HK-2 (cell line): ENCODE measurements at regions not wholly inside any gene's neighbourhood (a gene's known extent, or its start where the extent isn't known, plus 50 kb on each side); places are given as distances from the start of the nearest gene placed in this dataset.

Source experiments
- DNase-seq: peaks from one replicate; pipeline ENCODE4 v3.0.0-alpha.2; 2018; ENCODE audit not compliant: unreplicated experiment

DNA sequence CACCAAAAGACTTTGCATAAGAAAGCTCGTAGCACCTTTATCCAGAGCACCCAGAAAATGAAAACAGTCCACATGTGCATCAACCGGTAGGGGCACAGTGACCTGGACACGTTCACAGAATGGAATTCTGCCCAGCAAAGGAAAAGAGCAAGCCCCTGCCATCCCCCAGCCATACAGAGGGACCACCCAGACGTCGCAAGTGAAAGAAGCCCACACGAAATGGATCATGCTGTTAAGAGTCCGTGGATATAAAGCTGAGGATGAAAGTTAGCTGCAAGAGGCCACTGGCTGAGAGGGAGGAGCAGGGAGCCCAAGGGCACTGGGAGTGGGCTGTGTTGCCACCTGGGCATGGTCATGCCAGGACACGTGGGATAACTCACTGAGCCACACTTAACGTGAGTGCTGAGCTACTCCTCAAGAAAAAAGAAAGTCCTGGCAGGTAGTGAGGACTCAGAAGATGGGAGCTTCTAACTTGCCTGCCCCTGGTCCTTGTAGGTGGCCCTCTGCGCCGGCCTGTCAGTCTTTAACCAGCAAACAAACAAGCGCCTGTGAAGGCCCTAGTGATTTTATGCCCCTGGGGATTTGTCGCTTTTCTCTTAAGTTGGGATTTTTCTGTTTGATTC is 190.7 kb downstream of the C16orf95 start:
- no peak for DNase-seq

- DNase-seq: no peak
Observed at GRCh38 chr16:87127061-87127765, 190.0 kb downstream of the C16orf95 start.

DNA sequence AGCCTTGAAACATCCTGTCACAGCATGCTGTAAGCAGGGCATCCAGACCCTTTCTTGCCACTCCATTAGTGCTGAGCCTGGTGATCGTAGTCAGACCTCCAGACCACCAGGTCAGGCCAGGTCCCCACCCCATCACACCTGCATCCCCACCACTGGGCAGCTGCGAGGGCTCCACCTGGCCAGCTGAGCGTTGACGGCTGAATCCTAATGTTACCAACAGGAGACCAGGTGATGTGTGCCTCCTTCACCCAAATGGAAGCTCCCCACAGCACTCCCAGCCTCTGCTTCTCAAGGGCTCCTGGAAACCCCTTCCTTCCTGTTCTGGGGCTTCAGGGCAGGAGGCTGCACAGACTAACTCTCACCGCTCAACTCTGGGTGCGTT is 189.4 kb downstream of the C16orf95 start:
- DNase-seq: no peak

GRCh38 chr16:87129771-87130170 is 187.4 kb downstream of the C16orf95 start:
- no peak for DNase-seq

DNA sequence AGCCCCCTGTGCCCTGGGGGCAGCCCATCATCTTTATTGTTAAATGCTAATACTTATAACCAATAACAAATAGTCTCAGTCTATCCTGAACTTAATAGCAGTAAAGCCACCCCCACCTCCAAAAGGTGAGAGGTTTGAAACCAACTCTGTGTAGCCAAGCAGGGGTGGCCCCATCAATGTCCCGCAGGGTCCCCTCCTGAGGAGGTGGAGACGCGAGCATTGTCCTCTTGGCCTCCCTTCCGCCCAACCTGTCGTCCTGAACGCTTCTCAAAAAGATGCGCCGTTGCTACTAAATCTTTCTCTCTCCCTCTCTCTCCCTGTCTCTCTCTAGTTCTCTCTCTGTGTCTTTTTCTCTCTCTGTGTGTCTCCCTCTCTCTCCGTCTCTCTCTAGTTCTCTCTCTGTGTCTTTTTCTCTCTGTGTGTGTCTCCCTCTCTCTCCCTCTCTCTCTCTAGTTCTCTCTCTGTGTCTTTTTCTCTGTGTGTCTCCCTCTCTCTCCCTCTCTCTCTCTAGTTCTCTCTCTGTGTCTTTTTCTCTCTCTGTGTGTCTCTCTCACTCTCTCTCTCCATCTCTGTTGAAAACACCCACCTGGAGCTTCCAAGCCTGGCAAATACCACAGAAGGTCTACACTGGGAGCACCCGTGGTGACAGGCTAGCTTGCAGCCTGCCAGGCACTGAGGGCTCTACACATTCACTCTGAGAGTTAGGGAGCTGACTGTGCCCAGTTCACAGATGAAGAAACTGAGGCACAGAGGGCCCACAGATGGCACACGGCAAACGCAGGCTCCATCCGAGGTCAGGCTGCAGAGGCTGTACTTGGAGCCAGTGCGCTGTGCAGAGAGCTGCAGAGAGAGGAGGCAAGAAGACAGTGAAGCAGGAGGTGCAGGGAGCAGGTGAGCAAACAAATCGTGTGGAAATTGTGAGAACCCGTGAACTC is 185.9 kb downstream of the C16orf95 start:
- no peak for DNase-seq

DNA sequence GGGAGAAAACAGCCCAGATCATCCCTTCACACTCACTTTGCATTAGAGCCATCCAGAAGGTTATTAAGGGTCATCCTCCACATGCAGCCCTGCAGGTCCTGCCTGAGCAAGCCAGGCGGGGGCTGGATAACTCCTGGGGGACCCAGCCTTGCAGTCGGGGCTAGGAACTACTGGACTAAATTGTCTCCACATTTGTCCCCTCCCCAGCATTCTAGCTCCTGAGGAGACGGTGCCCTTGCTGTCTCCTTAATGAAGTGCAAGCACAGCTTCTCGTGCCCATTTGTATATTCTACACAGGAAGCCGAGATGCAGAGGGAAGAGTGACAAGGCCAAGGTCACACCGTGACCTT is 185.2 kb downstream of the C16orf95 start:
- no peak for DNase-seq

- no peak for DNase-seq
Observed at GRCh38 chr16:87132361-87133014, 184.7 kb downstream of the C16orf95 start.

DNA sequence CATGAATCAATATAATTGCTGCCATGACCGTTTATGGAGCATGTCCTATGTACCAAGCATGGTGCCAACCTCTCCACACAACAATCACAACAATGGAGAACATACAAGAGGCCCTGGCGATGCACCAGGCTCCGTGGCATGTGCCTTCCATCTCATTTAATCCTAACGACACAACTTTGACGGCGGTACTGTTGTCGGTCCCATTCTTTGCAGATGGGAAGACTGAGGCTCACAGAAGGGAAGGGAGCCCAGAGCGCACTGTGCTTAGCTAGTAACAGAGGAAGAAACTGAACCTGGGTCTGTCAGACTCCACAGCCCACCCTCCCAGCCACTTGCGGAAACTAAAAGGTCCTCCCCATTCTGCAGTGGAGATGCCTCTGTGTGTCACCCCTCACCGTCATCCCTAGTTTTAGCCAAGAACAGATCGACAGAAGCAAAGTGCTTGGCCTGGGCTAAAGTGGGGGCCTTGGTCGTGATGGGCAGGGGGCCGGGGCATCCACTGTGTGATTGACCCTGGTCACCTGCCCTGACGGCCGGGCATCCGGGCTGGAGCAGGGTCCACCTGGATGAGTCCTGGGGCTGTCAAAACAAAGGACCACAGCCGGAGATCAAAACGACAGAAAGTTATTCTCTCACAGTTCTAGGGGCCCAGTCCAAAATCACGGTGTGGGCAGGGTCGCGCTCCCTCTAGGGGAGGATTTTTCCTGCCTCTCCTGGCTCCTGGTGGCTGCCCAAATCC is 183.9 kb downstream of the C16orf95 start:
- no peak for DNase-seq

- DNase-seq: no peak
Observed at GRCh38 chr16:87133966-87134627, 183.1 kb downstream of the C16orf95 start.

- no peak for DNase-seq
Observed at GRCh38 chr16:87134628-87134995, 182.6 kb downstream of the C16orf95 start.

- no peak for DNase-seq
Observed at GRCh38 chr16:87135246-87136030, 181.8 kb downstream of the C16orf95 start.

DNA sequence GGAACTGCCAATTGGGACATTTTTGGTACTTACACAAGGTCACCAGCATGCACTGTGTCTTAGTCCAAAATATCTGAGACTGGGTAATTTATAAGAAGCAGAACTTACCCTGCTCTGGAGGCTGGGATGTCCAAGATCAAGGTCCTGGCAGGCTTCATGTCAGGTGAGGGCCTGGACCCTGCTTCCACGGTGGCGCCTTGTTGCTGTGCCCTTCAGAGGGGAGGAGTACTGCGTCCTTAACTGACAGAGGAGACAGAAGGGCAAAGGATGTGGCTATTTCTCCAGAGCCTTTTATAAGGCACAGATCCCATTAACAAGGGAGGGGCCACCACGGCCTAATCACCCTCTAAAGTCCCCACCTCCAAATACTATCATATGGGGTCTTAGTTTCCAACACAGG is 178.9 kb downstream of the C16orf95 start:
- no peak for DNase-seq

DNA sequence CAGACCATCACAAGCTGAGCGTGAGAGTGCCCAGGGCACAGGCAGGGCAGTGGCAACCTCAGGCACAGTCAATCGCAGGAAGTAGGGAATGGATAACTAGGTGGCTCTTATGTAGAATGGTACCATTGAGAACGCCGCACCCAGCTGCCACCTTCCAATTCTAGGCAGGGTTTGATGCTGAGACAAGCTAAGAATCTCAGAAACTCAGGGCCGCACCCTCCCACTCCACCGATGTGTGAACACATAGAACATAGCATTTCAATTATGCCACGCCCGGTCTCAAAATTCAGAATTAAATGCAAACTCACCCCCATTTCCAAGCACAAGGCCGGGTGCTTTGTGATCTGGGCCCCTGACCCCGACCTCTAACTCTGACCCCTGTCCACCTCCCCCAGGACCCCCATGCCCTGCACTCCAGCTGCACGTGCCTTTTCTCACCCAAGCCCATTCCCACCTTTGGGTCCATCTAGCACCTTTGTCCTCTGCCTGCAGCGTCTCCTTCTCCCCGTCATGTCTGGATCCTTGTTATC is 178.4 kb downstream of the C16orf95 start:
- DNase-seq: no peak

GRCh38 chr16:87140211-87141200 is 176.7 kb downstream of the C16orf95 start:
- DNase-seq: no peak

DNA sequence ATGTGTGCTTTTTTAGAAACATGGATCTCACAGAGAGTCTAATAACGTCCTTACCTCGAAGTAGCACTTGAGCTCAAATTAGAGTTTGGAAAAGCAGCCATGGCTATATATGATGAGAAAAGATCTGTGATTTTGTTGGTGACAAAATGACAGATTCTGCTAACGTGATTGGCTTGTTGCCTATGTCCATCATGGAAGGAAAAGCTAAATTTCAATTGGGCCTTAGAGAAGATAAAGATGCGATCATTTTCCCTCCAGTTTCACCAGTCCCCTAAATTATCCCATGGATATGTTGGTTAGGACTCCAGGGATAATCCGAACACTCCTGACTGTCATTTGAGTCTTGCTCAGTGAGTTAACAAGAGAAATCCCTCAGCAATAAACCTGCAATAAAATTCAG is 175.8 kb downstream of the C16orf95 start:
- no peak for DNase-seq

DNA sequence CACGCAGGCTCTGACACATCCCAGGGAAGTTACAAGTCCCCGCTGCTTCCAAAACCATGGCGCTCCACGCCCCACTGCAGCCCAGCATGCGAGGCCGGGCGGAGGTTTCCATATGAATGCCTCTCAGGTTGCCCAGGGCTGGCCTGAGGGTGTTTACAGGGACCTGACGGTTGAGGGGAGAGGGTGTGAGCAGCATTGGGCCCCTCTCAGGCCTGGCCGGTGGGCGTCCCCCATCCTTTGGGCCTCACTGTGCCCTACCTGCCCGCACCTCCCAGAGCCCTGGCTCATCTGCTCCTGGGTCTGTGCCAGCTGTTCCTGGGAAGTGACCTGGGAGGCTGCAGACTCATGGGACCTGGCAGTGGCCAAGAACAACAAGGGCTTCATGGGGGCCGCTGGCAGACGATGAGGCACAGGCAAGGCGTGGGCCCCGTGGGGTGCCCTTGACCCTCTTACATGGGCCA is 173.5 kb downstream of the C16orf95 start:
- no peak for DNase-seq

- no peak for DNase-seq
Observed at GRCh38 chr16:87144232-87144631, 173.0 kb downstream of the C16orf95 start.
